SK-N-MC (cell line): ENCODE measurements at regions not wholly inside any gene's neighbourhood (a gene's known extent, or its start where the extent isn't known, plus 50 kb on each side); places are given as distances from the start of the nearest gene placed in this dataset.

Experiments used
- EZH2 ChIP-seq: fragments of 200-600 bp; sonication (generic); IDR thresholded peaks from one replicate; pipeline ENCODE4 v1.6.1; 2017; ENCODE audit warnings: antibody characterized with exemption
- POLR2AphosphoS5 ChIP-seq: IDR thresholded peaks from 2 replicates; pipeline ENCODE4 v1.6.1; 2012; ENCODE audit warnings: mild to moderate bottlenecking, low read depth, low read length, borderline replicate concordance

GRCh38 chr6:48564036-48564820 lies 453.2 kb upstream of the PTCHD4 start:
- TF ChIP-seq POLR2AphosphoS5 = no peak
- no peak for TF ChIP-seq EZH2
